HCT116 (cell line): ENCODE measurements at regions not wholly inside any gene's neighbourhood (a gene's known extent, or its start where the extent isn't known, plus 50 kb on each side); places are given as distances from the start of the nearest gene placed in this dataset.

Experiments
- ATAC-seq: fragments of 200-7000 bp; cut with Tn5 transposase; 2 replicates; pipeline ENCODE4 v1.9.1; 2020; ENCODE audit warnings: mild to moderate bottlenecking, moderate library complexity
- BruUV-seq: library from RNA; stranded (reverse); fragments of 400-500 nt; replicated peaks from 2 replicates; lab custom pipeline; 2021; lab: Mats Ljungman, UMichigan
- CTCF ChIA-PET: fragments of 300-600 bp; sonication (Branson Sonifier 250); formaldehyde crosslinking; loops from one replicate; lab custom pipeline; 2021; ENCODE audit warnings: antibody characterized with exemption; lab: Charles Lee
- POLR2A ChIA-PET: fragments of 300-600, 350-600 bp; sonication (Branson Sonifier 250); formaldehyde crosslinking; loops from one replicate; lab custom pipeline; 2021; ENCODE audit warnings: antibody characterized with exemption; lab: Charles Lee
- RAD21 ChIA-PET, 2 experiments: fragments of 300-600 bp; sonication (Branson Sonifier 250); formaldehyde crosslinking; loops; one replicate each; lab custom pipeline; 2023; ENCODE audit warnings: low total read pairs in 2 of 2; ENCODE audit not compliant: uncharacterized antibody in 2 of 2, unreplicated experiment in 2 of 2, low non-redundant PET in 1 of 2; lab: Charles Lee
- DNase-seq: peaks from one replicate; pipeline ENCODE4 v3.0.0-alpha.2; 2010; ENCODE audit warnings: low read depth, low spot score
- H2AFZ ChIP-seq: fragments of 200-600 bp; shearing (Covaris generic), sonication (generic); 2 replicates; pipeline ENCODE4 v1.6.1; 2017; ENCODE audit warnings: low read depth, mixed run types, mixed read lengths, antibody characterized with exemption, low read length; ENCODE audit not compliant: poor library complexity, severe bottlenecking
- H3K27ac ChIP-seq: 2 replicates; pipeline ENCODE4 v1.5.1; 2012; ENCODE audit warnings: low read depth, low read length
- H3K27me3 ChIP-seq: fragments of 200-600 bp; sonication (generic); 2 replicates; pipeline ENCODE4 v1.6.1; 2016; ENCODE audit warnings: mixed run types, low read length, mixed read lengths; ENCODE audit not compliant: insufficient read depth
- H3K36me3 ChIP-seq, 2 experiments: fragments of 200-500 bp in 1 of 2; fragments of 200-600 bp in 1 of 2; sonication (Bioruptor generic) in 1 of 2; sonication (generic) in 1 of 2; 2 replicates each; pipeline versions ENCODE4 v1.5.1 to v1.6.1; 2014 to 2016; ENCODE audit warnings: low read length in 2 of 2, inconsistent platforms in 1 of 2, mixed read lengths in 1 of 2, mixed run types in 1 of 2; ENCODE audit not compliant: insufficient read depth in 2 of 2, control insufficient read depth in 1 of 2
- H3K4me1 ChIP-seq, 2 experiments: fragments of 200-600 bp in 1 of 2; sonication (generic) in 1 of 2; 2 replicates each; pipeline versions ENCODE4 v1.5.1 to v1.6.1; 2012 to 2017; ENCODE audit warnings: low read length in 2 of 2, inconsistent platforms in 1 of 2, mild to moderate bottlenecking in 1 of 2, mixed read lengths in 1 of 2, mixed run types in 1 of 2, moderate library complexity in 1 of 2; ENCODE audit not compliant: insufficient read depth in 2 of 2, control insufficient read depth in 1 of 2
- H3K4me2 ChIP-seq: fragments of 200-600 bp; sonication (generic); 2 replicates; pipeline ENCODE4 v1.6.1; 2017; ENCODE audit warnings: mixed run types, low read length, mixed read lengths
- H3K4me3 ChIP-seq, 2 experiments: fragments of 200-600 bp in 1 of 2; sonication (generic) in 1 of 2; replicated peaks in 1 of 2; 2 replicates each; pipeline ENCODE4 v1.5.1; 2011 to 2016; ENCODE audit warnings: low read length in 2 of 2, control low read depth in 1 of 2, low read depth in 1 of 2, mild to moderate bottlenecking in 1 of 2, mixed read lengths in 1 of 2, mixed run types in 1 of 2
- H3K79me2 ChIP-seq: fragments of 200-600 bp; sonication (generic); 2 replicates; pipeline ENCODE4 v1.6.1; 2017; ENCODE audit warnings: mild to moderate bottlenecking, mixed run types, low read length, moderate library complexity, mixed read lengths; ENCODE audit not compliant: insufficient read depth
- H3K9ac ChIP-seq: fragments of 200-600 bp; sonication (generic); 2 replicates; pipeline ENCODE4 v1.6.1; 2016; ENCODE audit warnings: low read length, mixed read lengths
- H3K9me2 ChIP-seq: fragments of 200-600 bp; sonication (generic), shearing (Covaris generic); 2 replicates; pipeline ENCODE4 v1.6.1; 2017; ENCODE audit warnings: mixed run types, mild to moderate bottlenecking, moderate library complexity; ENCODE audit not compliant: insufficient read depth
- H3K9me3 ChIP-seq, 2 experiments: fragments of 200-500 bp in 1 of 2; fragments of 200-600 bp in 1 of 2; sonication (Bioruptor generic) in 1 of 2; sonication (generic) in 1 of 2; 2 replicates each; pipeline ENCODE4 v1.6.1; 2014 to 2017; ENCODE audit warnings: low read length in 2 of 2, mixed read lengths in 2 of 2, inconsistent platforms in 1 of 2, low read depth in 1 of 2, mild to moderate bottlenecking in 1 of 2, mixed run types in 1 of 2, moderate library complexity in 1 of 2; ENCODE audit not compliant: control insufficient read depth in 1 of 2, insufficient read depth in 1 of 2
- H4K20me1 ChIP-seq: fragments of 200-600 bp; sonication (generic), shearing (Covaris generic); 2 replicates; pipeline ENCODE4 v1.6.1; 2017; ENCODE audit warnings: mixed run types, mild to moderate bottlenecking, moderate library complexity; ENCODE audit not compliant: insufficient read depth
- ATF3 ChIP-seq: IDR thresholded peaks from 2 replicates; pipeline ENCODE4 v1.6.1; 2012
- CTCF ChIP-seq, 3 experiments: fragments of 200-600 bp in 1 of 3; sonication (generic) in 1 of 3; IDR thresholded peaks in 2 of 3; conservative IDR thresholded peaks in 1 of 3; 2 replicates each; pipeline ENCODE4 v1.5.1; 2012 to 2017; ENCODE audit warnings: low read depth in 2 of 3, low read length in 2 of 3, antibody characterized with exemption in 1 of 3, borderline replicate concordance in 1 of 3, control low read depth in 1 of 3, mild to moderate bottlenecking in 1 of 3, mixed read lengths in 1 of 3, mixed run types in 1 of 3, moderate library complexity in 1 of 3; ENCODE audit not compliant: insufficient read depth in 1 of 3
- EGR1 ChIP-seq: IDR thresholded peaks from 2 replicates; pipeline ENCODE4 v1.6.1; 2012; ENCODE audit warnings: low read depth
- ELF1 ChIP-seq: IDR thresholded peaks from 2 replicates; pipeline ENCODE4 v1.6.1; 2012; ENCODE audit warnings: low read depth, borderline replicate concordance
- MAX ChIP-seq: IDR thresholded peaks from 2 replicates; pipeline ENCODE4 v1.6.1; 2012
- POLR2A ChIP-seq: IDR thresholded peaks from 2 replicates; pipeline ENCODE4 v1.7.0; 2011; ENCODE audit warnings: borderline replicate concordance; ENCODE audit not compliant: insufficient read depth, insufficient read length; ENCODE audit errors: extremely low read depth
- YY1 ChIP-seq: IDR thresholded peaks from 2 replicates; pipeline ENCODE4 v1.6.1; 2011; ENCODE audit warnings: low read length, low read depth, moderate library complexity, mild to moderate bottlenecking; ENCODE audit not compliant: insufficient replicate concordance; ENCODE audit errors: extremely low read depth
- ZNF274 ChIP-seq: fragments of 200-500 bp; sonication (Bioruptor generic); IDR thresholded peaks from 2 replicates; pipeline ENCODE4 v1.6.1; 2014; ENCODE audit warnings: mild to moderate bottlenecking, low read depth, low read length, inconsistent platforms
- intact Hi-C: fragments of 100-400 bp; cut with micrococcal nuclease; formaldehyde crosslinking; loops from 2 replicates; pipeline ENCODE4 v1.10.0; 2022

GRCh38 chr7:131765575-131765974 lies 209.1 kb upstream of the PODXL start:
- Histone ChIP-seq H3K36me3 (no peaks in the 10 kb centered on the region), H3K79me2 (no peaks in the 10 kb centered on the region), H3K9me3 (no peaks in the 10 kb centered on the region), H3K4me3 (no peak overlapping the region), H3K4me1 (peaks cover 0 to 7% of the 10 kb centered on the region in 2 experiments; a peak in 2 of 4 replicates), H4K20me1 (no peaks in the 10 kb centered on the region), H3K4me2 (no peak overlapping the region), H3K27me3 (peaks cover 45% of the 10 kb centered on the region), H3K9ac (no peak overlapping the region), H3K27ac (no peak overlapping the region), H3K9me2 (no peaks in the 10 kb centered on the region), H2AFZ (no peak overlapping the region)
- no TSS peak for BruUV-seq
- TF ChIP-seq POLR2A (no peak), CTCF (IDR thresholded peaks at IDR 0.05 in 2 of 3, conservative IDR thresholded peaks at IDR 0.05 in 1 of 3; ENCODE audit: borderline replicate concordance in 1 of 3, insufficient read depth in 1 of 3, low read depth in 2 of 3, low read length in 2 of 3) (no peak)
- intact Hi-C loops = no loop called here
- ATAC-seq = no peak
- ChIA-PET POLR2A (no interaction called here), RAD21 (no interaction called here), CTCF (no interaction called here)
- no peak for DNase-seq

GRCh38 chr7:131764143-131764775 lies 207.8 kb upstream of the PODXL start:
- Histone ChIP-seq H3K27me3 (peaks cover 59% of the 10 kb centered on the region), H3K27ac (no peak overlapping the region), H3K36me3 (no peaks in the 10 kb centered on the region), H2AFZ (no peak overlapping the region), H3K9me3 (no peaks in the 10 kb centered on the region), H3K79me2 (no peaks in the 10 kb centered on the region), H3K9ac (no peak overlapping the region), H3K4me3 (no peak overlapping the region), H3K9me2 (no peaks in the 10 kb centered on the region), H4K20me1 (no peaks in the 10 kb centered on the region)
- RAD21 ChIA-PET = no interaction called here
- ATAC-seq (no peak), DNase-seq (no peak)
- no TSS peak for BruUV-seq
- intact Hi-C loops = no loop called here
- POLR2A ChIA-PET = no interaction called here
- CTCF ChIA-PET = interaction anchor here (0.8 kb wide), 1 partner anchor 11 kb away, joined by 3 read pairs; no protein-coding TSS in a partner anchor
- TF ChIP-seq ZNF274 = no peak
- TF ChIP-seq POLR2A = no peak
- no peak for TF ChIP-seq EGR1
- TF ChIP-seq YY1 = no peak
- TF ChIP-seq CTCF (IDR thresholded peaks at IDR 0.05 in 2 of 3, conservative IDR thresholded peaks at IDR 0.05 in 1 of 3; ENCODE audit: borderline replicate concordance in 1 of 3, insufficient read depth in 1 of 3, low read depth in 2 of 3, low read length in 2 of 3) = no peak
- no peak for TF ChIP-seq ELF1
- TF ChIP-seq MAX = no peak
- TF ChIP-seq ATF3 = no peak
- TF ChIP-seq, all 23 proteins: peak for 0
- Histone ChIP-seq H3K4me1 (peaks cover 0 to 4% of the 10 kb centered on the region in 2 experiments; a peak in 2 of 4 replicates), H3K4me2 (no peak overlapping the region)
